Activated CD4-positive, CD25-positive, alpha-beta regulatory T cell treated with anti-CD3 and anti-CD28 coated beads, Interleukin-2, amount 50 U/mL, for 16 hours (primary cell): ENCODE measurements at regions not wholly inside any gene's neighbourhood (a gene's known extent, or its start where the extent isn't known, plus 50 kb on each side); places are given as distances from the start of the nearest gene placed in this dataset.
"Not testable (repeated sequence)": the region's sequence is repeated elsewhere in the genome, so short reads cannot be mapped to it uniquely, and the experiment has no call there.

Source experiments
- DNase-seq: peaks from one replicate; pipeline ENCODE4 v3.0.0-alpha.2; 2020; ENCODE audit warnings: low read depth, low spot score

DNA sequence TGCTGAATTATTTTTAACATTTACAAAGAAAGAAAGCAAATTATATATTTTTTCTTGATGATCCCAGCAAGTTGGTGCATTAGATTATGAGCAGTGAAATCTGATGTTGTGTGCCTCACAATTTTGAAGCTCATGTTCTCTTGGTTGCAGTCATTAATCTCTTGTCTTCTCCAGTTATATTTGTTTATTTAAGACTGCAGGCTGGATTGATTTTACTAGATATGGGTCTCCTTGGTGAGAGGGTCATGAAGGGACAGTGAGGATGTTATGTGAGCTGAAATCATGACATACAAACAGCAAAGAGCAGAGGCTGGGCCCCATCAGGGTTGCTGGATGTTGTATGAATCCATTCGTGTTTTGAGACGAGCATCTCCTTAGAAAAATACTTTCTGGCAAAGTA, 64.2 kb upstream of the AKIRIN2 start:
- no peak for DNase-seq

DNA sequence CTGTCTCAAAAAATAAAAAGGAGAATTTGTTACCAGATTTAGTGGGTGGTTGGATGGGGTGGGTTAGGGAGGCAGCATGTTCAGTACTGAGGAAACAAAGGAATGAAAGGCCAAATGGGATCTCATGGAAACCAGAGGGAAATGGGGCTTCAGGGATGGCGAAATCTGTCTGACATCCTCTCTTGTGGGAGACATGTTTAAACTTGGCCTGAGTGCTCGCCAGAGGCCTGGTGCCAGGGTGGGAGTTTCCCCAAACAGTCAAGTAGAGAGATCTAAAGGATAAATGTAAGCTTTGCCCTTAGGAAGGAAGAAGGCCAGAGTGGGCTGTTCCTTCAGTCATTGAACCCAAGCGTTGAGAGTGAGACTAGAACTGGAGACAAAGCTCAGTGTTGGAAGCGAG, 61.9 kb upstream of the AKIRIN2 start:
- no peak for DNase-seq

DNA sequence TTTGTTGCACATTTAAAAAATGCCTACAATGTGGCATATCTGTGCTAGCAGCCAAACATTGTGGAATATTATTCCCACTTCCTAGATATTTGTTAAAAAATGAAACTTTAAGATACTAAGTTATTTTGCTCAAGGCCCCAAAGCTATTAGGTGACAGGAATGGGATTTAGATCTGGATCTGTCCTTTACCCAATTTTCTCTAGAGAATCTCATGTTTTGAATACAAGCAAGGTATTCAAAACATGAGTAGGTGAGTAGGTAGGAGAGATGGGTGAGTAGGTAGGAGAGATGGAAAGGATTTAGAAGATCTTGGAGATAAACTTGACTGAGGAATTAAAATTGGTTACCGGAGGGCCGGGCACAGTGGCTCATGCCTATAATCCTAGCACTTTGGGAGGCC, 61.2 kb upstream of the AKIRIN2 start:
- DNase-seq, result no peak

DNA sequence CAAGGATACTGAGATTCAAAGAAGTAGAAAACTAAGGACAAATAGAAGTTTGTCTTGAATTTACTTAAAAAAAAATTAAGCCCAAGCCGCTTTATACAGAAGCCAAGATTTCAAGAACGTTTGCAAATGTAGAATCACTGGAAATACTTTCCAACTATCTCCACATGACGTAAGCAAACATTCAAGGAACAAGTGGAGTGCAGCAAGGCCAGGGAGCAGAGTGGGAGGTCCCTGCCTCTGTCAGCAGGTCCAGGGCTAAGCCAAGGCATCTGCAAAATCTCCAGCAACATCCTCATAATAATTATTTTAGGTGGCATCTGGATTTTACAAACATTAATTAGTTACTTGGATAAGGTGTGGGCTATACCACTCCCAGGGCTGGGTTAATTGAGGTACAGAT, 60.1 kb upstream of the AKIRIN2 start:
- DNase-seq, result no peak

DNA sequence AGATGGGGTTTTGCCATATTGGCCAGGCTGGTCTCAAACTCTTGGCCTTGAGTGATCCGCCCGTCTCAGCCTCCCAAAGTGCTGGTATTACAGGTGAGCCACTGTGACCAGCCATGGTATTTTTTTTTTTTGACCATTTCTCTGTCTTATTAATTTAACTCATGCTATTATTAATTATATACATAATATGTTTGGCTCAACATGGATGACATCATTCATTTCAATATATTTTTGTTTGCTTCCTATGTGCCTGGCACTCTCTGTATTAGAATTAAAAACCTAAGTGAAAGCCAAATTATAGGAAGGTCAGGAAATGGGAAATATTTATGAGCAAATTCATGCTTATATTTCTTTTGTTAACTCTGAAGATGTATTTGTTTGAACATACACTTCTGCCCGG, 55.8 kb upstream of the AKIRIN2 start:
- DNase-seq, result no peak

DNA sequence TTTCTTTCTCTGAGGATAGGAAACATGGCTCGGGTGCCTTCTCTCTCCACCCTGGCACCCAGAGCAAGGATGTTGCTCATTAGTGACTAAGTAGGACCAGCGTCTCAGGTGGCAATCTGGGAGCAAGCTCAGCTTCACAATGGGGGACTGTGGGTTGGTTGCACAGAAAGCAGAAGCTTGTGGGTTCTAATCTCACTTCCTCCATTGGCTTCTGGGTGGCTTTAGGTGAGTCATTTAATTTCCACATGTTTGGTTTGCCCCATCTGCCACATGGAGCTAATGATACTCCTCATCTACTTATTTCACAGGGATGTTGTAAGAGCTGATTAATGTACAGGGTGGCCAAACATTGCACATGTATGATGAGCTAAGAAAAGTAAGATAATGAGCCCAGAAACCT, 54.8 kb upstream of the AKIRIN2 start:
- no peak for DNase-seq

DNA sequence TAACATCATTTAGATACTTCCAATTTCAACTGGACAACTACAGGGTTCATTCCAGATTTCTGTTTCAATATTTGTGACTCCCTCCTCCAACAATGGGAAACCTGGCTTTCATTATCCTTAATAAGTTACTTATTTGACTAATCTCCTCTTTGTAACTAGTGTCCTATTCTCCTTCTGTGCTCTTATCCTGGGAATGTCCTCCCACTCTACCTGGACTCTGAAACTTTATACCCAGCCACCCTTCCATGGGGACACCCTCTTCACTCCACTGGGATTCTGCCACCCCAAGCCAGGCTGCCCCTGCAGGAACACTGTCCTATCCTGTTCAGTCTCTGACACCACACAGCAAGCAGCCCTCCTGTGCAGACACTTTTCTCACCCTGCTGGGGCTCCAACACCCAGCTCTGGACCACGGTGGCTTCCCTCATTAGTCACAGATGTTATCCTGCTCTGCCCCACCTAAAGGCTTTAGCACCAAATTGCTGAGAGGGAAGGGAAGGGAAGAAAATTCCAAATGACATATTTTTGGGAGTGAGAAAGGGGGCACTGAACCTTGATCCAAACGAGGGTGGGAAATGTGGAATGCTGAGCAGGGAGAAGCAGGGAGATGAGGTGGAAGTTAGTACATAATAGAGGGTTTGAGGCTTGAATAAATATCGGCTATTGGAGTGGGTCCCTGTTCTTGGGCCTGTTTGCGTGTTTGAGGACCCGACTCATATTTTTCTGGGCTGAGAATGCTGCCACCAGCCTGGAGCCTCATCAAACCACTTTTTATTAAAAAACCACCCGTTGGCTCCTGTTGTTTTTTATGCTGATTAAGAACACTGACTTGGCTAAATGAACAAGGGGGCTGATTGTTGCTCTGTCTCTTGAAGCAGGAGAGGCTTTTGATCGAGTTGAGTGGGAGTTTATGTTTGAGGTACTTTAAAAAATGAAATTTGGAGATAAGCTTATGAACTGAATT, 54.0 kb upstream of the AKIRIN2 start:
- DNase-seq, result no peak

DNA sequence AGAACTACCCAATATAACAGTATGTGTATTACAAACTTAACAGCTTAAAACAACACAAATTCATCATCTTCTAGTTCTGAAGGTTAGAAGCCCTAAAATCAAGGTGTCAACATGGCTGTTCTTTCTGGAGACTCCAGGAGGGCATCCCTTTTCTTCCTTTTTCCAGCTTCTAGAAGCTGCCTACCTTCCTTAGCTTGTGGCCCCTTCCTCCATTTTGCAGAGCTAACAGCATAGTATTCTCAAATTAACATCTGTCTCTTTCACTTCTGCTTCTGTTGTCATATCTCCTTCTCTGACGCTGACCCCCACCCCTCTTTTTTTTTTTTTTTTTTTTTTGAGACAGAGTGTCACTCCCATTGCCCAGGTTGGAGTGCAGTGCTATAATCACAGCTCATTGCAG, 52.8 kb upstream of the AKIRIN2 start:
- DNase-seq, result no peak

DNA sequence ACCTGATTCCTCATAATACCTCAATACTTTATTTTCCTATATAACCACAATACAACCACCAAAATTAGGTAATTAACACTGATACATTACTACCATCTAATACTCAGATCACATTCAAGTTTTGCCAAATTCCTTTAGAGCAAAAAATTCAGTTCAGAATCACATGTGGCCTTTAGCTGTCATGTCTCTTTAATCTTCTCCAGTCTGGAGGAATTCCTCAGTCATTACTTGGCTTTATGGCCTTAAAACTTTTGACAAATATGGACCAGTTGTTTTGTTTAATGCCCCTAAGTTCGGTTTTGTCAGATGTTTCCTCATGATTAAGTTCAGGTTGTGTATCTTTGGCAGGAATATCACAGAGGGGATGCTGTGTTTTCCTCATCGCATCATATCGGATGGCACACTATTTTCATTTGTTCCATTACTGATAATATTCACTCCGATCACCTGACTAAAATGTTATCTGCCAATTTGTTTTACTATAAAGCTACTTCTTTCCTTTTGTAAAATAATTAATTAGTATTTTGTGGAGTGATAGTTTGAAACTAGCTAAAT, 51.2 kb upstream of the AKIRIN2 start:
- DNase-seq, result no peak

DNA sequence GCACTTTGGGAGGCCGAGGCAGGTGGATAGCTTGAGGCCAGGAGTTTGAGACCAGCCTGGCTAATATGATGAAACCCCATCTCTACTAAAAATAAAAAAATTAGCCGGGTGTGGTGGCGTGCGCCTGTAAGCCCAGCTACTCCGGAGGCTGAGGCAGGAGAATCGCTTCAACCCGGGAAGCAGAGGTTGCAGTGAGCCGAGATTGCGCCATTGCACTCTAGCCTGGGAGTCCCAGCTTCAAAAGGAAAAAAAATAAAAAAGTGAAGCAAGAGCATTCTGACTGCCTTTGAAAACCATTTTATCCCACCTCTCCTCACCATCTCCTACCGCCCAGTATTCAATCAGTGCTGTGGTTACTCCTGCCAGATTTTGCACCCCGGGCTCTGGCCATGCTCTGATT, 50.5 kb upstream of the AKIRIN2 start:
- not testable (repeated sequence) for DNase-seq
